Panc1 (cell line): ENCODE measurements at regions not wholly inside any gene's neighbourhood (a gene's known extent, or its start where the extent isn't known, plus 50 kb on each side); places are given as distances from the start of the nearest gene placed in this dataset.

Experiments
- ATAC-seq: fragments of 200-7000 bp; cut with Tn5 transposase; 2 replicates; pipeline ENCODE4 v1.9.1; 2020; ENCODE audit warnings: mild to moderate bottlenecking, moderate library complexity
- BruUV-seq: library from RNA; stranded (reverse); fragments of 400-500 nt; replicated peaks from 2 replicates; lab custom pipeline; 2021; lab: Mats Ljungman, UMichigan
- CTCF ChIA-PET: fragments of 300-600 bp; sonication (Branson Sonifier 250); formaldehyde crosslinking; loops from one replicate; lab custom pipeline; 2022; ENCODE audit warnings: antibody characterized with exemption; lab: Charles Lee
- POLR2A ChIA-PET: fragments of 300-600 bp; sonication (Branson Sonifier 250); formaldehyde crosslinking; loops from one replicate; lab custom pipeline; 2022; ENCODE audit warnings: antibody characterized with exemption; lab: Charles Lee
- DNase-seq: peaks from one replicate; pipeline ENCODE4 v3.0.0-alpha.2; 2010; ENCODE audit warnings: low read depth, low spot score
- H3K27ac ChIP-seq: 2 replicates; pipeline ENCODE4 v1.5.1; 2011; ENCODE audit warnings: mild to moderate bottlenecking, low read length, inconsistent platforms
- H3K27me3 ChIP-seq: fragments of 200-500 bp; sonication (Bioruptor generic); 2 replicates; pipeline ENCODE4 v1.6.0; 2014; ENCODE audit warnings: low read length, inconsistent platforms; ENCODE audit not compliant: control insufficient read depth, insufficient read depth
- H3K36me3 ChIP-seq: fragments of 200-500 bp; sonication (Bioruptor generic); 2 replicates; pipeline ENCODE4 v1.5.1; 2014; ENCODE audit warnings: inconsistent platforms, mild to moderate bottlenecking, low read length, moderate library complexity; ENCODE audit not compliant: control insufficient read depth, insufficient read depth
- H3K4me1 ChIP-seq: 2 replicates; pipeline ENCODE4 v1.5.1; 2011; ENCODE audit warnings: inconsistent platforms, mild to moderate bottlenecking, low read length, moderate library complexity; ENCODE audit not compliant: control insufficient read depth, insufficient read depth
- H3K4me3 ChIP-seq, 2 experiments: 2 replicates each; pipeline ENCODE4 v1.5.1; 2011 to 2012; ENCODE audit warnings: low read depth in 2 of 2, low read length in 2 of 2, mild to moderate bottlenecking in 2 of 2, inconsistent platforms in 1 of 2, moderate library complexity in 1 of 2
- H3K9me3 ChIP-seq: fragments of 200-500 bp; sonication (Bioruptor generic); 2 replicates; pipeline ENCODE4 v1.5.1; 2014; ENCODE audit warnings: low read depth, mild to moderate bottlenecking, inconsistent platforms, low read length, moderate library complexity; ENCODE audit not compliant: control insufficient read depth, insufficient read depth
- CTCF ChIP-seq: fragments of 450-650 bp; IDR thresholded peaks from 2 replicates; pipeline ENCODE4 v1.5.1; 2017; ENCODE audit warnings: mild to moderate bottlenecking
- POLR2AphosphoS5 ChIP-seq: IDR thresholded peaks from 2 replicates; pipeline ENCODE4 v1.6.1; 2012; ENCODE audit warnings: mild to moderate bottlenecking, low read depth, low read length, moderate library complexity
- SIN3A ChIP-seq: IDR thresholded peaks from 2 replicates; pipeline ENCODE4 v1.6.1; 2012; ENCODE audit warnings: low read depth, mild to moderate bottlenecking, low read length, moderate library complexity, borderline replicate concordance; ENCODE audit not compliant: insufficient read depth
- TCF7L2 ChIP-seq: IDR thresholded peaks from 2 replicates; pipeline ENCODE4 v1.6.1; 2011; ENCODE audit warnings: mild to moderate bottlenecking, low read depth, low read length, inconsistent platforms
- in situ Hi-C: cut with HindIII; loops from 2 replicates; pipeline ENCODE4 v1.10.0; 2016; ENCODE audit warnings: low sequenced_read_pairs, low pct_unique_long_range_greater_than_20kb
- intact Hi-C: fragments of 100-400 bp; cut with micrococcal nuclease; formaldehyde crosslinking; loops from one replicate; pipeline ENCODE4 v1.10.0; 2022; ENCODE audit not compliant: unreplicated experiment
- TF ChIP-seq, protein P1 (sequence below), 2 experiments: IDR thresholded peaks; 2 replicates each; pipeline ENCODE4 v1.6.1; 2011 to 2012; ENCODE audit warnings: low read depth in 2 of 2, control low read depth in 1 of 2, low read length in 1 of 2, mild to moderate bottlenecking in 1 of 2, moderate library complexity in 1 of 2; ENCODE audit not compliant: insufficient read depth in 1 of 2

DNA sequence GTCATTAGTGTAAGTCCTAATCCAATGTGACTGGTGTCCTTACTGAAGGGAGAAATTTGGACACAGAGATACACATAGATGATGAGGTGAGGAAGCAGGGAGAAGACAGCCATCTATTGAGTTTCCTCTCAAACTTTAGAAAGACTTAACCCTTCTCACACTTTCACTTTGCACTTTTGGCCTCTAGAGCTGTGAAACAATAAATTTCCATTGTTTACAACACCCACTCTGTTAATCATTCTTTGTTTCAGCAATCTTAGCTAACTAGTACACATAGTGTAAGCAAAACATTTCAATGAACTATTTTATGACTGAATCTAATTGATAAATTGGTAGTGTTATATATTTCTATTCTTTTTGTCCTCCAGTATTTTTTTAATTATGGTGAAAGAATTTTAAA, 1092.8 kb upstream of the POT1 start:
- Histone ChIP-seq H3K36me3 (no peaks in the 10 kb centered on the region), H3K4me3 (no peak overlapping the region), H3K9me3 (no peaks in the 10 kb centered on the region), H3K4me1 (no peaks in the 10 kb centered on the region), H3K27ac (no peak overlapping the region), H3K27me3 (no peaks in the 10 kb centered on the region)
- no peak for TF ChIP-seq POLR2AphosphoS5
- TF ChIP-seq, protein P1, sequence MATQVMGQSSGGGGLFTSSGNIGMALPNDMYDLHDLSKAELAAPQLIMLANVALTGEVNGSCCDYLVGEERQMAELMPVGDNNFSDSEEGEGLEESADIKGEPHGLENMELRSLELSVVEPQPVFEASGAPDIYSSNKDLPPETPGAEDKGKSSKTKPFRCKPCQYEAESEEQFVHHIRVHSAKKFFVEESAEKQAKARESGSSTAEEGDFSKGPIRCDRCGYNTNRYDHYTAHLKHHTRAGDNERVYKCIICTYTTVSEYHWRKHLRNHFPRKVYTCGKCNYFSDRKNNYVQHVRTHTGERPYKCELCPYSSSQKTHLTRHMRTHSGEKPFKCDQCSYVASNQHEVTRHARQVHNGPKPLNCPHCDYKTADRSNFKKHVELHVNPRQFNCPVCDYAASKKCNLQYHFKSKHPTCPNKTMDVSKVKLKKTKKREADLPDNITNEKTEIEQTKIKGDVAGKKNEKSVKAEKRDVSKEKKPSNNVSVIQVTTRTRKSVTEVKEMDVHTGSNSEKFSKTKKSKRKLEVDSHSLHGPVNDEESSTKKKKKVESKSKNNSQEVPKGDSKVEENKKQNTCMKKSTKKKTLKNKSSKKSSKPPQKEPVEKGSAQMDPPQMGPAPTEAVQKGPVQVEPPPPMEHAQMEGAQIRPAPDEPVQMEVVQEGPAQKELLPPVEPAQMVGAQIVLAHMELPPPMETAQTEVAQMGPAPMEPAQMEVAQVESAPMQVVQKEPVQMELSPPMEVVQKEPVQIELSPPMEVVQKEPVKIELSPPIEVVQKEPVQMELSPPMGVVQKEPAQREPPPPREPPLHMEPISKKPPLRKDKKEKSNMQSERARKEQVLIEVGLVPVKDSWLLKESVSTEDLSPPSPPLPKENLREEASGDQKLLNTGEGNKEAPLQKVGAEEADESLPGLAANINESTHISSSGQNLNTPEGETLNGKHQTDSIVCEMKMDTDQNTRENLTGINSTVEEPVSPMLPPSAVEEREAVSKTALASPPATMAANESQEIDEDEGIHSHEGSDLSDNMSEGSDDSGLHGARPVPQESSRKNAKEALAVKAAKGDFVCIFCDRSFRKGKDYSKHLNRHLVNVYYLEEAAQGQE (IDR thresholded peaks at IDR 0.05; ENCODE audit: insufficient read depth in 1 of 2, low read depth in 2 of 2, low read length in 1 of 2): no peak
- no peak for TF ChIP-seq SIN3A
- TF ChIP-seq TCF7L2: no peak
- in situ Hi-C loops (no loop called here), intact Hi-C loops (no loop called here)
- POLR2A ChIA-PET: no interaction called here
- CTCF ChIA-PET: no interaction called here
- BruUV-seq: no TSS peak
- DNase-seq (no peak), ATAC-seq (no peak)

DNA sequence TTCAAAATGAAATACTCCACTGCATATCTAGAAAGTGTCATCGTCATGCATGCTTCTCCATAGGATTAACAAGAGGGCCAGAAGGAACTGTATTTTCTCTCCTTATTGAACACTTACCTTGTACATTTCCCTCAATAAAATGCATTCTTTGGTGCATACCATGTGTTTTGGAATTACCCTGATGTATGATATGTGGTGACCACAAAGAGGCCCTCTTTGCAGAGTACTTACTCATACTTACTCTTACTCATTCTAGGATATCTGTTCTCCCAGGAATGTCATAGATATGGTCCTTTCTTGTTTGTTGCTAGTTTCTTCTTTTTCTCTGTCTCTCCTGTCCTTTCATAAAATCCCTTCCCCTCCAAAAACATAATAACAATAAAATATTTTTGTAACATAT, 1087.1 kb upstream of the POT1 start:
- no peak for TF ChIP-seq TCF7L2
- TF ChIP-seq CTCF: no peak
- TF ChIP-seq, protein P1 (IDR thresholded peaks at IDR 0.05; ENCODE audit: insufficient read depth in 1 of 2, low read depth in 2 of 2, low read length in 1 of 2): no peak
- TF ChIP-seq POLR2AphosphoS5: no peak
- TF ChIP-seq SIN3A: no peak
- Histone ChIP-seq H3K36me3 (no peaks in the 10 kb centered on the region), H3K9me3 (no peaks in the 10 kb centered on the region), H3K4me3 (no peak overlapping the region), H3K4me1 (no peaks in the 10 kb centered on the region), H3K27ac (no peak overlapping the region), H3K27me3 (no peaks in the 10 kb centered on the region)
- ATAC-seq (no peak), DNase-seq (no peak)
- intact Hi-C loops (no loop called here), in situ Hi-C loops (no loop called here)
- CTCF ChIA-PET: no interaction called here
- no TSS peak for BruUV-seq
- POLR2A ChIA-PET: no interaction called here
